ENCODE measurements at regions not wholly inside any gene's neighbourhood (a gene's known extent, or its start where the extent isn't known, plus 50 kb on each side); places are given as distances from the start of the nearest gene placed in this dataset.

DNA sequence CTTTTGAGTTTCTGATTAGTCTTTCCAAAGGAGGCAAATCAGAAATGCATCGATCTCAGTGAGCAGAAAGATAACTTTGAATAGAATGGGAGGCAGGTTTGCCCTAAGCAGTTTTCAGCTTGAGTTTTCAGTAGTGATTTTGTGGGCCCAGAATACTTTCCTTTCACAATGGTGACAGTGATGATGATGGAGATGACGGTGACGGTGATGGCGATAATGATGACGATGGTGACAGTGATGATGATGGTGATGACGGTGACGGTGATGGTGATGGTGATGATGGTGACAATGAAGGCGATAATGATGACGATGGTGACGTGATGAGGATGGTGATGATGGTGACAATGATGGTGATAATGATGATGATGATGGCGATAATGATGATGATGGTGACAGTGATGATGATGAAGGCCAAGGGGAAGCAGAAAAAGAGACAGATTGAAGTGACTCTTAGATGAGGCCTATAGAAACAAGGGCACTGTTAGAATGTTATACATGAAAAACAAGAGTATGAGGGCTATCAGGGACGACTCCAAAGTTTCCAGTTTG lies 153.4 kb upstream of the B3GAT1 start:
- H3K27ac Mint-ChIP-seq, result no peak overlapping the region
- ATAC-seq (no peak), DNase-seq (no peak)
- peaks cover 10% of the 10 kb centered on the region for H3K27me3 Mint-ChIP-seq
- no peaks in the 10 kb centered on the region for H3K36me3 Mint-ChIP-seq (ENCODE audit: low read depth)
- no peaks in the 10 kb centered on the region for H3K9me3 Mint-ChIP-seq
- no peak overlapping the region for H3K4me3 Mint-ChIP-seq
- no peaks in the 10 kb centered on the region for H3K4me1 Mint-ChIP-seq

GRCh38 chr11:134564472-134565200 lies 152.6 kb upstream of the B3GAT1 start:
- Mint-ChIP-seq H3K9me3 (no peaks in the 10 kb centered on the region), H3K4me3 (no peak overlapping the region), H3K27me3 (peaks cover 10% of the 10 kb centered on the region), H3K36me3 (ENCODE audit: low read depth) (no peaks in the 10 kb centered on the region), H3K27ac (no peak overlapping the region), H3K4me1 (no peaks in the 10 kb centered on the region)
- DNase-seq (no peak), ATAC-seq (no peak)

GRCh38 chr11:134562941-134563471 lies 151.0 kb upstream of the B3GAT1 start:
- Mint-ChIP-seq H3K4me1 (no peaks in the 10 kb centered on the region), H3K36me3 (ENCODE audit: low read depth) (no peaks in the 10 kb centered on the region)

DNA sequence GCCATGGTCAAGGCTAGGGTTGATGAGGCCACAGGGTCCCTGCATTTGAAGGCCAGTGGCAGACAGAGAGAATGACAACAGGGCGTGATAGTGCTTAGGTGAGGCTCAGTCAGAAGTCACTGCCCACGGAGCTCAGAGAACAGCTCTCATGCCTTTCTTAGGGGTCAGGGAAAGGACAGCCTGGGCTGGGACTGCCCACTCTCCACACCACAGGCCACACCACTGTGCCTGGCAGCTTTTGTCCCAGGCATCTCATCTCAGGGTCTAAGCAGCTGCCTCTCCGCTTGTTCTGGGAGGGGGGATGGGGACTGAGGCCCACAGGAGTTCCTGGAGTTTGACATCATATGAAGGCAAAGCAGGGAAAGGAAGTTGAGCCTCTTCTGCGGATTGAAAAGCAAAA lies 150.2 kb upstream of the B3GAT1 start:
- Mint-ChIP-seq H3K9me3 (no peaks in the 10 kb centered on the region), H3K27ac (no peak overlapping the region), H3K36me3 (ENCODE audit: low read depth) (no peaks in the 10 kb centered on the region), H3K4me3 (no peak overlapping the region), H3K4me1 (no peaks in the 10 kb centered on the region), H3K27me3 (peaks cover under 1% of the 10 kb centered on the region)
- ATAC-seq (no peak), DNase-seq (no peak)

More at GRCh38 chr11:134562941-134563471, 151.0 kb upstream of the B3GAT1 start:
- H3K27me3 Mint-ChIP-seq, result peaks cover 3% of the 10 kb centered on the region
- H3K27ac Mint-ChIP-seq, result no peak overlapping the region
- H3K4me3 Mint-ChIP-seq, result no peak overlapping the region
- ATAC-seq, result no peak
- no peak for DNase-seq
- no peaks in the 10 kb centered on the region for H3K9me3 Mint-ChIP-seq

- DNase-seq, result no peak
Observed at GRCh38 chr11:134561331-134561720, 149.3 kb upstream of the B3GAT1 start.

DNA sequence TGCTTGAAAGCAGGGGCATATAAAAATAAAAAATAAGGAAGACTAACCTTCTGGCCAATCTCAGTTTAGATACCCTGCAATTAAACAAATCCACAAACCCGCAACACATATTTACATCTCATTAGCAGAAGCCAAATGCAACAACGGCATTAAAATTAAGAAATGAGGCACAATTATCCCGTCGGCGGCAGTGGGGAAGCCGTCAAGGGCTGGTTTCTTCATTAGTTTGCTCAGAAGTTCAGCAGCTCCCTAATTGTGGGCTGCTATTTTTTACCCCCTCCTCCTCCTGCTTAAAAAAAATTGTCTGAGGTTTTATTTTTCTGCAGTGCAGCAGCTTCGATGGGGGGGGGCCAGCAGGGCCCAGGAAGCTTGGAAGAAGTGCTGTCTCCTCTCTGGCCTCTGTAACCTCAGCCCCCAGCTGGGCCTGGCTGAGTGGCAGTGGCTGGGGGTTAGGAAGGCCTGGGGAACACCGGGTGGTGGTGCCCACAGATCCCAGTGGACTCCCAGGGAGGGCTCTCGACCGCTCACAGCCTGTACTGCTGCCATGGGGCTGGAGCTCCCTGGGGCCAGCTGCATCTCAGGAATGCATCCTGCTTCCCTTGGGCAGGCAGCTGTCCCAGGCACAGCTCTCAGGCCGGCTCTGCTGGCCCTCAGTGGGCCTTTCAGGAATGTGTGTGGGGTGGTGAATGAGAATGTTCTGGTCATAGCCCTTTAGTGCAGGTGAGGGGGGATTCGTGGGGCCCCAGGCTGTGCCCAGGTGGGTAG lies 148.7 kb upstream of the B3GAT1 start:
- H3K4me3 Mint-ChIP-seq, result no peak overlapping the region
- H3K36me3 Mint-ChIP-seq (ENCODE audit: low read depth), result no peaks in the 10 kb centered on the region

More at GRCh38 chr11:134561331-134561720, 149.3 kb upstream of the B3GAT1 start:
- Mint-ChIP-seq H3K9me3 (no peaks in the 10 kb centered on the region), H3K4me3 (no peak overlapping the region), H3K4me1 (no peaks in the 10 kb centered on the region), H3K27ac (no peak overlapping the region), H3K27me3 (no peaks in the 10 kb centered on the region), H3K36me3 (ENCODE audit: low read depth) (no peaks in the 10 kb centered on the region)
- no peak for ATAC-seq

DNA sequence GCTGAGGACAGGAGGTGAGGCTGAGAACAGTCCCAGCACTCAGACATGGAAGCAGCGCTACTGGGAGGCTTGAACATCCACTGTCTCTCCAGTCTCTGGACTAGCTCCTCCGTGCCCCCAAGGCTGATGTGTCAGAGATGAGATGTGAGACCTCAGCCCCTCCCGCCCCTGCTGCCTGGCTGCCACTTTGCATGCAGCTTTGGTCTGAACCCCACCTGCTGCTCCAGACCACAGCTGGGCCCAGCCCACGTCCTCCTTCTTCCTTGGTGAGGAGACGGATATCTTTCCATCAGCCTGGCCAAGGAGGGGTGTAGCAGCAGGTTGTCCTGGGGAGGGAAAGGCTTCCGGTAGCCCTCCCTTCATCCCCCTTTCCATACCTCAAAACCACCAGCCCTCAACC lies 148.0 kb upstream of the B3GAT1 start:
- Mint-ChIP-seq H3K36me3 (ENCODE audit: low read depth) (no peaks in the 10 kb centered on the region), H3K27me3 (no peaks in the 10 kb centered on the region), H3K4me3 (no peak overlapping the region), H3K9me3 (no peaks in the 10 kb centered on the region), H3K4me1 (no peaks in the 10 kb centered on the region), H3K27ac (no peak overlapping the region)
- ATAC-seq (no peak), DNase-seq (no peak)

More for the DNA sequence above, 148.7 kb upstream of the B3GAT1 start:
- DNase-seq (no peak), ATAC-seq (no peak)
- no peak overlapping the region for H3K27ac Mint-ChIP-seq
- H3K4me1 Mint-ChIP-seq, result no peaks in the 10 kb centered on the region
- H3K9me3 Mint-ChIP-seq, result no peaks in the 10 kb centered on the region
- H3K27me3 Mint-ChIP-seq, result no peaks in the 10 kb centered on the region

GRCh38 chr11:134559602-134559962 lies 147.5 kb upstream of the B3GAT1 start:
- Mint-ChIP-seq H3K4me3 (no peak overlapping the region), H3K36me3 (ENCODE audit: low read depth) (no peaks in the 10 kb centered on the region), H3K9me3 (no peaks in the 10 kb centered on the region), H3K4me1 (no peaks in the 10 kb centered on the region), H3K27ac (no peak overlapping the region), H3K27me3 (no peaks in the 10 kb centered on the region)
- no peak for ATAC-seq
- DNase-seq, result no peak

DNA sequence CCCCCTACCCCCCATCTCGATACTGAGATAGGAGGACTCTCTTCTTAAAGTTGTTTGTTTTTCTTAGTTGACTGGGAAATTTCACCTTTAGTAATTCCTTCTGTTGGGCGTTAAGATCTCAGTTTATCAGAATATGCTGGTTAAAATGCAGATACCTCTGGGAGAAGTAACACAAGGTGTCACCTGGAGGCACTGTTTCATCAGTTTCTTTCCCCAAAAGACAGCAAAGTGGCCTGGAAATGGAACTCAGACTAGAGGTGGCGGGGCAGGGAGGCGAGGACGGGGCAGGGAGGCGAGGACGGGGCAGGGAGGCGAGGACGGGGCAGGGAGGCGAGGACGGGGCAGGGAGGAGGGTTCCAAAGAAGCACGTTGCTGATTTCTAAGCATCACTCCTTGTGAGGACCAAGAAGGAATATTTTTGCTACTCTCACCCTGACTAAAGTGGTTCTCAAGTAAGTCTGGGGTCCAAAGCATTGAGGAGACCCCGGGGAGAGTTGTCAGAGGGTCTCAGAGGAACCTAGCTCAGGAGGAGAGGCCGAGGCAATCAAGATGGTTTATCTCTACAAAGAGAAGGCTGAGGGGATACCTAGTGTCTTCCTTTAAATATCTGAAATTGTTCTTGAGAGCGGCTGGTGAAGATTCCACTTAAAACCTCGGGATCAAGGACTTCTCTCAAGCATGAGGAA lies 147.0 kb upstream of the B3GAT1 start:
- H3K9me3 Mint-ChIP-seq, result no peaks in the 10 kb centered on the region
- no peaks in the 10 kb centered on the region for H3K36me3 Mint-ChIP-seq (ENCODE audit: low read depth)
- DNase-seq (no peak), ATAC-seq (no peak)
- H3K27ac Mint-ChIP-seq, result no peak overlapping the region
- H3K27me3 Mint-ChIP-seq, result no peaks in the 10 kb centered on the region
- H3K4me1 Mint-ChIP-seq, result no peaks in the 10 kb centered on the region
- no peak overlapping the region for H3K4me3 Mint-ChIP-seq

DNA sequence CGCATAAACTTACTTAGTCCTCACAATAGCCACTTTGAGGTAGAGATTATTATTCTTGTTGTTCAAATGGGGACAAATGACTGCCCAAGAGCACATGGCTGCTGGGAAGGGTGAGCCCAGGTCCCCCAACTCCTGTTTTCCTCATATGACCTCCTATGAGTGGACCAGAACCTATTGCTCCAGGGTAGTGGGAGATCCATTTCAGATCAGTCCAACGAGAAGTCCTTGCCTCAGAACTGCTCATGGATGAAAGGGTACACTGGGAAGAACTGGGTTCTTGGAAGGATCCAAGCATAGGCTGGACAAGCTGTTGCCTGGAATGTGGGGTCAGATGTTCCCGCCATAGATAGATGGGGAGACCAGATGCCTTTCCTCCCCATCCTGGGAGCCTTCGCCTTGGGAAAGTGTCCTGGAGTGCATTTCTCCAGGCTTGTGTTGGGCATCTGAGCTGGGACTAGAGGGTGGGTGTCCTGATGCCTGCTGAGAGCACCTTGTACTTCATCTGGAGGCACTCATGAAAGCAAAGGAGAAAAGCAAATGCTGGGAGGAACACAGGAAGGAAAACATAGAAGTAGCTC lies 146.3 kb upstream of the B3GAT1 start:
- no peak overlapping the region for H3K27ac Mint-ChIP-seq
- no peak for DNase-seq
- no peaks in the 10 kb centered on the region for H3K27me3 Mint-ChIP-seq
- no peak overlapping the region for H3K4me3 Mint-ChIP-seq
- H3K4me1 Mint-ChIP-seq, result no peaks in the 10 kb centered on the region
- ATAC-seq, result no peak
- H3K9me3 Mint-ChIP-seq, result no peaks in the 10 kb centered on the region
- H3K36me3 Mint-ChIP-seq (ENCODE audit: low read depth), result no peaks in the 10 kb centered on the region

GRCh38 chr11:134557571-134558257 lies 145.7 kb upstream of the B3GAT1 start:
- Mint-ChIP-seq H3K9me3 (no peaks in the 10 kb centered on the region), H3K27ac (no peak overlapping the region)
- no peak for DNase-seq

DNA sequence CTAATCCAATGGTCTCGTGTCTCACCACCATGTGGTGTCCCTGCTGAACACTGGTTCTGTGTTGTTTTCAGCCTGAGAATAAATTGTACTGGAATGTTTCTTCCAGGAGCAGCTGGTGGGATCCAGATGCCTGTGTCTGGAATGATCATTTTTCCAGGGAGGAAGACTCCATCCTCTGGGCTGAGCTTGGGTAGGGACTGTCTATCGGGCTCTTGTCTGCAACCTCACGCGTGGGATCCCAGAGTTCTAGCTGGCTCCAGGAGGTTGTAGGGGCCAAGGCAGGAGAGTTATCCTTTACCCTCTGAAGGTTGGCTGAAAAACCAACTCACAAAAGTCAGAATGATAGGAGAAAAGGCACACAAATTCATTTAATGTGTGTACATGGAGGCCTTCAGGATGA lies 144.1 kb upstream of the B3GAT1 start:
- Mint-ChIP-seq H3K27ac (no peak overlapping the region), H3K4me1 (no peaks in the 10 kb centered on the region), H3K27me3 (peaks cover 6% of the 10 kb centered on the region), H3K9me3 (no peaks in the 10 kb centered on the region), H3K4me3 (no peak overlapping the region), H3K36me3 (ENCODE audit: low read depth) (no peaks in the 10 kb centered on the region)
- no peak for DNase-seq
- ATAC-seq, result no peak

More at GRCh38 chr11:134557571-134558257, 145.7 kb upstream of the B3GAT1 start:
- ATAC-seq, result no peak
- H3K4me1 Mint-ChIP-seq, result no peaks in the 10 kb centered on the region
- no peak overlapping the region for H3K4me3 Mint-ChIP-seq
- no peaks in the 10 kb centered on the region for H3K27me3 Mint-ChIP-seq
- H3K36me3 Mint-ChIP-seq (ENCODE audit: low read depth), result no peaks in the 10 kb centered on the region

- H3K27ac Mint-ChIP-seq, result no peak overlapping the region
- ATAC-seq, result no peak
- no peak for DNase-seq
- no peak overlapping the region for H3K4me3 Mint-ChIP-seq
- no peaks in the 10 kb centered on the region for H3K4me1 Mint-ChIP-seq
- no peaks in the 10 kb centered on the region for H3K9me3 Mint-ChIP-seq
- H3K36me3 Mint-ChIP-seq (ENCODE audit: low read depth), result no peaks in the 10 kb centered on the region
- peaks cover 6% of the 10 kb centered on the region for H3K27me3 Mint-ChIP-seq
Observed at GRCh38 chr11:134555510-134555909, 143.5 kb upstream of the B3GAT1 start.

- H3K9me3 Mint-ChIP-seq, result no peaks in the 10 kb centered on the region
- no peak overlapping the region for H3K27ac Mint-ChIP-seq
- no peak for DNase-seq
- H3K36me3 Mint-ChIP-seq (ENCODE audit: low read depth), result no peaks in the 10 kb centered on the region
- no peaks in the 10 kb centered on the region for H3K4me1 Mint-ChIP-seq
- no peak for ATAC-seq
- peaks cover 6% of the 10 kb centered on the region for H3K27me3 Mint-ChIP-seq
- H3K4me3 Mint-ChIP-seq, result no peak overlapping the region
Observed at GRCh38 chr11:134554861-134555260, 142.8 kb upstream of the B3GAT1 start.

All from activated naive CD8-positive, alpha-beta T cell treated with anti-CD3 and anti-CD28 coated beads, Interleukin-2, amount 50 U/mL, for 24 hours (primary cell).